HG02678 (cell line): ENCODE measurements at regions not wholly inside any gene's neighbourhood (a gene's known extent, or its start where the extent isn't known, plus 50 kb on each side); places are given as distances from the start of the nearest gene placed in this dataset.

Source experiments
- ATAC-seq: cut with Tn5 transposase; IDR thresholded peaks from one replicate; pipeline ENCODE4 v1.9.1; 2021; ENCODE audit warnings: mild to moderate bottlenecking, moderate library complexity; ENCODE audit not compliant: unreplicated experiment

- ATAC-seq = no peak
These were observed 383.0 kb upstream of the PTBP2 start for GRCh38 chr1:96338622-96339021.

GRCh38 chr1:96340686-96341085, 380.9 kb upstream of the PTBP2 start:
- ATAC-seq = no peak

- ATAC-seq = no peak
These were observed 374.9 kb upstream of the PTBP2 start for GRCh38 chr1:96346719-96347118.

- ATAC-seq = no peak
These were observed 371.7 kb upstream of the PTBP2 start for GRCh38 chr1:96349896-96350295.

- ATAC-seq = no peak
These were observed 368.9 kb upstream of the PTBP2 start for GRCh38 chr1:96352733-96353132.

- no peak for ATAC-seq
These were observed 366.1 kb upstream of the PTBP2 start for GRCh38 chr1:96355521-96355920.

GRCh38 chr1:96355961-96356360, 365.6 kb upstream of the PTBP2 start:
- no peak for ATAC-seq

- no peak for ATAC-seq
These were observed 364.3 kb upstream of the PTBP2 start for GRCh38 chr1:96357141-96357765.

- no peak for ATAC-seq
These were observed 363.5 kb upstream of the PTBP2 start for GRCh38 chr1:96358057-96358456.

- no peak for ATAC-seq
These were observed 361.4 kb upstream of the PTBP2 start for GRCh38 chr1:96360036-96360795.

GRCh38 chr1:96361271-96361856, 360.2 kb upstream of the PTBP2 start:
- no peak for ATAC-seq

- ATAC-seq = no peak
These were observed 359.6 kb upstream of the PTBP2 start for GRCh38 chr1:96361961-96362360.

- ATAC-seq = peak; percentile 63
These were observed 359.0 kb upstream of the PTBP2 start for GRCh38 chr1:96362623-96363022.

GRCh38 chr1:96363826-96364225, 357.8 kb upstream of the PTBP2 start:
- no peak for ATAC-seq

GRCh38 chr1:96364576-96364975, 357.0 kb upstream of the PTBP2 start:
- no peak for ATAC-seq

- ATAC-seq = no peak
These were observed 356.5 kb upstream of the PTBP2 start for GRCh38 chr1:96365076-96365475.

GRCh38 chr1:96365596-96366390, 355.8 kb upstream of the PTBP2 start:
- no peak for ATAC-seq

- no peak for ATAC-seq
These were observed 355.1 kb upstream of the PTBP2 start for GRCh38 chr1:96366516-96366915.

- ATAC-seq = no peak
These were observed 353.8 kb upstream of the PTBP2 start for GRCh38 chr1:96367791-96368190.

- ATAC-seq = no peak
These were observed 350.8 kb upstream of the PTBP2 start for GRCh38 chr1:96370757-96371156.

- no peak for ATAC-seq
These were observed 348.7 kb upstream of the PTBP2 start for GRCh38 chr1:96372881-96373280.
